IMR-90 (cell line): ENCODE measurements at regions not wholly inside any gene's neighbourhood (a gene's known extent, or its start where the extent isn't known, plus 50 kb on each side); places are given as distances from the start of the nearest gene placed in this dataset.

Source experiments
- ATAC-seq: fragments of 200-7000 bp; cut with Tn5 transposase; 2 replicates; pipeline ENCODE4 v1.9.1; 2020; ENCODE audit warnings: low read depth, mild to moderate bottlenecking, moderate library complexity
- BruUV-seq: library from RNA; stranded (reverse); fragments of 400-500 nt; replicated peaks from 2 replicates; lab custom pipeline; 2021; lab: Mats Ljungman, UMichigan
- CTCF ChIA-PET: fragments of 300-600 bp; formaldehyde crosslinking; extraction: SDS; loops from one replicate; lab custom pipeline; 2021; ENCODE audit warnings: antibody characterized with exemption; lab: Yijun Ruan, JAX
- POLR2A ChIA-PET: fragments of 300-600 bp; sonication (Branson Sonifier 250); formaldehyde crosslinking; loops from one replicate; lab custom pipeline; 2022; ENCODE audit warnings: antibody characterized with exemption; ENCODE audit not compliant: unreplicated experiment; lab: Charles Lee
- DNase-seq: peaks from one replicate; pipeline ENCODE4 v3.0.0; 2013
- H2AFZ ChIP-seq: replicated peaks from 2 replicates; pipeline ENCODE3; 2013; ENCODE audit warnings: low read length, mild to moderate bottlenecking; ENCODE audit not compliant: poor library complexity
- H2AK5ac ChIP-seq: 2 replicates; pipeline ENCODE4 v1.6.1; 2013; ENCODE audit warnings: low read depth, low read length, inconsistent platforms
- H2AK9ac ChIP-seq: replicated peaks from 2 replicates; pipeline ENCODE3; 2013; ENCODE audit warnings: mild to moderate bottlenecking, low read depth, low read length, moderate library complexity; ENCODE audit not compliant: poor library complexity
- H2BK120ac ChIP-seq: 2 replicates; pipeline ENCODE4 v1.6.1; 2013; ENCODE audit warnings: low read depth, low read length, inconsistent platforms
- H2BK15ac ChIP-seq: 3 replicates; pipeline ENCODE4 v1.6.1; 2013; ENCODE audit warnings: low read depth, low read length, inconsistent platforms
- H2BK20ac ChIP-seq: 2 replicates; pipeline ENCODE4 v1.6.1; 2013; ENCODE audit warnings: low read depth, mild to moderate bottlenecking, inconsistent platforms, low read length, moderate library complexity
- H2BK5ac ChIP-seq: 2 replicates; pipeline ENCODE4 v1.6.1; 2013; ENCODE audit warnings: mild to moderate bottlenecking, low read depth, low read length, inconsistent platforms; ENCODE audit not compliant: poor library complexity, severe bottlenecking
- H3K14ac ChIP-seq: replicated peaks from 2 replicates; pipeline ENCODE4 v1.6.1; 2013; ENCODE audit warnings: low read depth, low read length, inconsistent platforms
- H3K18ac ChIP-seq: 2 replicates; pipeline ENCODE4 v1.6.1; 2013; ENCODE audit warnings: low read depth, low read length, control low read depth
- H3K23ac ChIP-seq: 2 replicates; pipeline ENCODE4 v1.6.1; 2013; ENCODE audit warnings: low read depth, low read length, inconsistent platforms
- H3K27ac ChIP-seq: 2 replicates; pipeline ENCODE4 v1.5.1; 2013; ENCODE audit warnings: mild to moderate bottlenecking, control low read depth, low read length; ENCODE audit not compliant: insufficient read depth
- H3K27me3 ChIP-seq: 2 replicates; pipeline ENCODE4 v1.6.1; 2013; ENCODE audit warnings: low read length; ENCODE audit not compliant: control insufficient read depth, insufficient read depth
- H3K36me3 ChIP-seq: 2 replicates; pipeline ENCODE4 v1.6.1; 2013; ENCODE audit warnings: low read length, mixed read lengths; ENCODE audit not compliant: control insufficient read depth, insufficient read depth
- H3K4ac ChIP-seq: 2 replicates; pipeline ENCODE4 v1.6.1; 2013; ENCODE audit warnings: low read depth, low read length, inconsistent platforms
- H3K4me1 ChIP-seq: 2 replicates; pipeline ENCODE4 v1.6.1; 2013; ENCODE audit warnings: low read length, mixed read lengths; ENCODE audit not compliant: control insufficient read depth, insufficient read depth
- H3K4me2 ChIP-seq: 2 replicates; pipeline ENCODE4 v1.6.1; 2013; ENCODE audit warnings: low read depth, mild to moderate bottlenecking, control low read depth, low read length, moderate library complexity
- H3K4me3 ChIP-seq: 2 replicates; pipeline ENCODE4 v1.5.1; 2013; ENCODE audit warnings: low read depth, mild to moderate bottlenecking, control low read depth, low read length, moderate library complexity; ENCODE audit not compliant: insufficient read depth
- H3K56ac ChIP-seq: 2 replicates; pipeline ENCODE4 v1.6.1; 2013; ENCODE audit warnings: low read length, inconsistent platforms; ENCODE audit not compliant: insufficient read depth; ENCODE audit errors: extremely low read depth
- H3K79me1 ChIP-seq, 2 experiments: 2 replicates each; pipeline ENCODE4 v1.6.1; 2013; ENCODE audit warnings: low read length in 2 of 2, inconsistent platforms in 1 of 2, low read depth in 1 of 2
- H3K9ac ChIP-seq: 2 replicates; pipeline ENCODE4 v1.6.1; 2013; ENCODE audit warnings: low read depth, low read length, control low read depth
- H3K9me1 ChIP-seq: 2 replicates; pipeline ENCODE4 v1.6.1; 2013; ENCODE audit warnings: low read length, inconsistent platforms; ENCODE audit not compliant: insufficient read depth
- H3K9me3 ChIP-seq: 2 replicates; pipeline ENCODE4 v1.6.1; 2013; ENCODE audit warnings: low read length; ENCODE audit not compliant: control insufficient read depth, insufficient read depth
- H4K20me1 ChIP-seq: 2 replicates; pipeline ENCODE4 v1.6.1; 2013; ENCODE audit warnings: low read length, inconsistent platforms; ENCODE audit not compliant: insufficient read depth
- H4K5ac ChIP-seq: 2 replicates; pipeline ENCODE4 v1.6.1; 2013; ENCODE audit warnings: mild to moderate bottlenecking, low read depth, low read length, control low read depth
- H4K8ac ChIP-seq, 2 experiments: 2 replicates each; pipeline ENCODE4 v1.6.1; 2013; ENCODE audit warnings: low read depth in 2 of 2, low read length in 2 of 2, control low read depth in 1 of 2, inconsistent platforms in 1 of 2
- H4K91ac ChIP-seq: 2 replicates; pipeline ENCODE4 v1.6.1; 2013; ENCODE audit warnings: low read depth, low read length, inconsistent platforms; ENCODE audit not compliant: insufficient read depth
- BHLHE40 ChIP-seq: fragments of 150-350 bp; IDR thresholded peaks from 2 replicates; pipeline ENCODE4 v1.6.1; 2016; ENCODE audit warnings: mild to moderate bottlenecking, low read depth, low read length
- CEBPB ChIP-seq: IDR thresholded peaks from 2 replicates; pipeline ENCODE4 v1.6.1; 2012; ENCODE audit warnings: low read depth, low read length, improper control_type of control experiment
- CHD1 ChIP-seq: IDR thresholded peaks from 2 replicates; pipeline ENCODE4 v1.6.1; 2012; ENCODE audit warnings: low read depth, low read length, improper control_type of control experiment
- MXI1 ChIP-seq: IDR thresholded peaks from 2 replicates; pipeline ENCODE4 v1.6.1; 2012; ENCODE audit warnings: low read depth, mild to moderate bottlenecking, low read length, moderate library complexity, borderline replicate concordance
- NFE2L2 ChIP-seq: fragments of 150-350 bp; IDR thresholded peaks from 2 replicates; pipeline ENCODE4 v1.6.1; 2016; ENCODE audit warnings: low read depth, mild to moderate bottlenecking, low read length
- POLR2A ChIP-seq: IDR thresholded peaks from 2 replicates; pipeline ENCODE4 v1.6.1; 2012; ENCODE audit warnings: mild to moderate bottlenecking, low read depth, low read length
- RAD21 ChIP-seq: IDR thresholded peaks from 2 replicates; pipeline ENCODE4 v1.6.1; 2012; ENCODE audit warnings: low read length, improper control_type of control experiment
- RFX5 ChIP-seq: IDR thresholded peaks from 2 replicates; pipeline ENCODE4 v1.8.0; 2012; ENCODE audit warnings: low read depth, mild to moderate bottlenecking, low read length, moderate library complexity
- SMC3 ChIP-seq: fragments of 150-350 bp; IDR thresholded peaks from 2 replicates; pipeline ENCODE4 v1.6.1; 2016; ENCODE audit warnings: low read depth, mild to moderate bottlenecking, antibody characterized with exemption, low read length, moderate library complexity
- USF2 ChIP-seq: fragments of 150-350 bp; IDR thresholded peaks from 2 replicates; pipeline ENCODE4 v1.6.1; 2017; ENCODE audit warnings: mild to moderate bottlenecking, antibody characterized with exemption, low read length, low read depth
- WGBS, 2 experiments: methylation state at CpG; one replicate each; pipeline versions ENCODE4 v1.1.5 to v1.1.7; 2013; ENCODE audit warnings: missing lambda C conversion rate in 2 of 2; ENCODE audit not compliant: insufficient read length in 1 of 2; ENCODE audit errors: extremely low coverage in 2 of 2; 5-methylcytosine and 5-hydroxymethylcytosine counted together
- dilution Hi-C: fragments of 300-500 bp; cut with HindIII; formaldehyde crosslinking; loops from one replicate; pipeline ENCODE4 v1.14.3; 2018; ENCODE audit warnings: low sequenced_read_pairs; ENCODE audit not compliant: unreplicated experiment
- in situ Hi-C: fragments of 300-500 bp; cut with MboI; formaldehyde crosslinking; loops from 3 replicates; pipeline ENCODE4 v1.14.3; 2019; ENCODE audit warnings: low sequenced_read_pairs, inconsistent platforms, mixed read lengths
- intact Hi-C: fragments of 100-400 bp; cut with micrococcal nuclease; formaldehyde crosslinking; loops from 2 replicates; pipeline ENCODE4 v1.10.0; 2022

DNA sequence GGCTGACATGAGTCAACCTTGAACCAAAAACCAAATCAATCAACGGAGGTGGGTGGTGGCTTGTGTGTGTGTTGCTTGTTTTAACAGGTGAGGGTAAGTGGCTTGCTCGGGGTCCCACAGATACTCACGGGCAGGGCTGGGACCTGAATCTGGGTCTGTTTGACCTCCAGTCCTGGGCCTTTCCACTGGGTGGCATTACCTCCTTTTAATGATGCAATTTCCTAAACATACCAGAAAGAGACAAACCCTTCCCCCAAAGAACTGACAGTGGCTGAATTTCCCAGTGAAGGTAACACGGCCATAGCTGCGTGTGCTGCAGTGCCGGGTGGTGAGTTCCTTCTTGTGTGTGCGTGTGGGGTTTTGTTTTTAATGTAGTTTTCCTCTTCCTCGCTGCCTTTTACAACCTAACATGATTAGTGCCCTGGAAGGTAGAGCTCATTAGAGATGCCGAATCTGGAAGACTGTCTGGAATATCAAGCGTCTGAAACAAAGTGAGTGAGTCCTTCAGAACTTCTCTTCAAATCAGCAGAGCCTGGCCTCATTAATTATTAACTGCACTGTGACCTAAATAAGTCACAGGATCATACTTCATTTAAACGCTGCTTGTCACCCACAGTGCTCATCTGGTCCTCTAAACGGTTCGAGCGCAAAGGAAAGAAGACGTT lies 166.1 kb upstream of the TCERG1L start:
- no peak overlapping the region for H2BK120ac ChIP-seq
- no peak overlapping the region for H2AFZ ChIP-seq
- no peak overlapping the region for H4K5ac ChIP-seq
- no peaks in the 10 kb centered on the region for H3K4me1 ChIP-seq
- H4K20me1 ChIP-seq: no peaks in the 10 kb centered on the region
- no peaks in the 10 kb centered on the region for H3K79me1 ChIP-seq
- no peak overlapping the region for H3K4me2 ChIP-seq
- H3K27ac ChIP-seq: no peak overlapping the region
- no peak overlapping the region for H4K8ac ChIP-seq
- WGBS, 2 experiments: 8% methylated on average over 2 of the region's 15 CpGs; no CpG with 5 or more reads in 1 of the 2 experiments
- H3K9ac ChIP-seq: no peak overlapping the region
- H2AK9ac ChIP-seq: no peak overlapping the region
- dilution Hi-C loops: no loop called here
- no peak for DNase-seq
- H3K9me1 ChIP-seq: no peaks in the 10 kb centered on the region
- TF ChIP-seq MXI1 (no peak), USF2 (no peak), RFX5 (no peak), CEBPB (no peak), BHLHE40 (no peak), NFE2L2 (no peak), SMC3 (no peak), CHD1 (no peak), POLR2A (no peak), RAD21 (no peak)
- H4K91ac ChIP-seq: no peak overlapping the region
- POLR2A ChIA-PET: no interaction called here
- no peak overlapping the region for H3K18ac ChIP-seq
- BruUV-seq: no TSS peak
- no peak overlapping the region for H2BK15ac ChIP-seq
- CTCF ChIA-PET: no interaction called here
- no peak for ATAC-seq
- no peak overlapping the region for H3K4me3 ChIP-seq
- H3K23ac ChIP-seq: no peak overlapping the region
- in situ Hi-C loops: no loop called here
- no peak overlapping the region for H3K14ac ChIP-seq
- no peak overlapping the region for H2BK20ac ChIP-seq
- H3K36me3 ChIP-seq: no peaks in the 10 kb centered on the region
- H3K4ac ChIP-seq: no peak overlapping the region
- intact Hi-C loops: no loop called here
- H3K9me3 ChIP-seq: peaks cover 62% of the 10 kb centered on the region
- H2AK5ac ChIP-seq: no peak overlapping the region
- no peak overlapping the region for H2BK5ac ChIP-seq
- H3K27me3 ChIP-seq: no peaks in the 10 kb centered on the region
- no peak overlapping the region for H3K56ac ChIP-seq
